ENCODE measurements at regions not wholly inside any gene's neighbourhood (a gene's known extent, or its start where the extent isn't known, plus 50 kb on each side); places are given as distances from the start of the nearest gene placed in this dataset.

DNA sequence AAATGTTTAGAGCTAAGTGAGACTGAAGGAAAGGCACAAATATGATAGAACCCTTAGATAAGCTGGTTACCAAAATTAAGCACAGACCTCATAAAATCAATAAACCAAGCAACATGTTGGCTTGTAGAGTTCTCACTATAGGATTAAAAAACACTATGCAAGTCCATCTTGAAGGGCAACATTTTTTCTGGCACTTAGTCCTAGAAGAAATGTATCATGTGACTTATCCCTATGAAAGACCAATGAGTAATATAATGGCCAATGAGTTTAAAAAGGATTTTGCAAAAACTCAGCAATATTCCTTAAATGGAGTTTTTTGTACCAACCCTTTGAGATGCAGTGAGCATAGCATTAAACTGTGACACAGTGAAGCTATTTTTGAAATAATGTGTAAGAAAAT, 216.3 kb upstream of the ADRA1B start:
- no peak overlapping the region for H3K4me3 ChIP-seq (ENCODE audit: low read length)
- H3K4me1 ChIP-seq (ENCODE audit: insufficient read depth, low read length), result no peaks in the 10 kb centered on the region; the same call in 1 of the 2 replicates
- H3K9ac ChIP-seq (ENCODE audit: low read depth, low read length), result no peak overlapping the region
- no peaks in the 10 kb centered on the region for H3K27me3 ChIP-seq (ENCODE audit: insufficient read depth, low read length)
- H3K9me3 ChIP-seq (ENCODE audit: insufficient read depth, low read depth, low read length), result no peaks in the 10 kb centered on the region
- H3K36me3 ChIP-seq (ENCODE audit: insufficient read depth, low read length), result no peaks in the 10 kb centered on the region
- no peak overlapping the region for H3K27ac ChIP-seq (ENCODE audit: low read depth, low read length)

- H3K9me3 ChIP-seq (ENCODE audit: insufficient read depth, low read depth, low read length), result no peaks in the 10 kb centered on the region
- H3K27me3 ChIP-seq (ENCODE audit: insufficient read depth, low read length), result no peaks in the 10 kb centered on the region
- no peaks in the 10 kb centered on the region for H3K36me3 ChIP-seq (ENCODE audit: insufficient read depth, low read length)
- H3K4me3 ChIP-seq (ENCODE audit: low read length), result no peak overlapping the region
- H3K27ac ChIP-seq (ENCODE audit: low read depth, low read length), result no peak overlapping the region
- H3K4me1 ChIP-seq (ENCODE audit: insufficient read depth, low read length), result no peaks in the 10 kb centered on the region; the same call in 1 of the 2 replicates
- 84% methylated on average over 4 of the region's 4 CpGs for WGBS
- no peak overlapping the region for H3K9ac ChIP-seq (ENCODE audit: low read depth, low read length)
Observed at GRCh38 chr5:159702301-159702700, 214.0 kb upstream of the ADRA1B start.

DNA sequence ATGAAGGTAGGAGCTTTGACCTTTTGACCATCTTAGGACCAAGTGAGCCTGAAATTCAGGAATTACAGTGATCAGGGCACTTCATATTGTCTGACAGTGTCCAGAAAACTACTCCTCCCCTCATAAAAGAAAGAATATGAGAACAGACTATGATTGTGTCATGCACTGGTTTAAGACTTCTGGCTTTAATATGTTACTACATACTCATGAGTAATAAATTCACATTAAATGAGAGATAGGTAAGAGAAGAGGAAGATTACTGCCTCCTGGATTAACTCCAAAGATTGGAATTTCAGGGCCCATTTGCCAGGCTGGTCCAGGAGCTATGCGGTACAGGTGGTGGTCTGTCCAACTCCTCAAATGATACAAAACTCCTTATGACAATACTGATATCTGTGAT, 213.5 kb upstream of the ADRA1B start:
- Histone ChIP-seq H3K27me3 (ENCODE audit: insufficient read depth, low read length) (no peaks in the 10 kb centered on the region), H3K4me1 (ENCODE audit: insufficient read depth, low read length) (no peaks in the 10 kb centered on the region; the same call in 1 of the 2 replicates), H3K27ac (ENCODE audit: low read depth, low read length) (no peak overlapping the region), H3K4me3 (ENCODE audit: low read length) (no peak overlapping the region), H3K9me3 (ENCODE audit: insufficient read depth, low read depth, low read length) (peaks cover 4% of the 10 kb centered on the region), H3K9ac (ENCODE audit: low read depth, low read length) (no peak overlapping the region), H3K36me3 (ENCODE audit: insufficient read depth, low read length) (no peaks in the 10 kb centered on the region)
- 100% methylated on average over 1 of the region's 1 CpG for WGBS

DNA sequence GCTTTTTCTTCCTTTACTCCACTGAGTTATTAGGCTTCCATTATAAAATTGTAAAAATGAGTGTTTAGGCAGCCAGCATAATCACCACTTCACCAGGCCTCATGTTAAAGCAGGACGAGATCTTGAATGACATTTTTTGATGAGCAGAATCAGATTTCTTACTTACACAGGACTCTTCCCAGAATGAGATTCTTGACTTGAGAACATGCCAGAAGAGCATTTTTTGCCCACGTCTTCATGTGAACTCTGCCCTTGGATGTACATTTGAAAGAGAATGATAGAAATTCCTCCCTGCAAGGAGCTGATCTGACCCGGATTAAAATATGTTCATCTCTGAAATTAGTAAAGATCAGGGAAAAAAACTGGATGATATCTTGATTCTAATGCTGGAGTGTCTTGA, 212.1 kb upstream of the ADRA1B start:
- no peaks in the 10 kb centered on the region for H3K27me3 ChIP-seq (ENCODE audit: insufficient read depth, low read length)
- no peaks in the 10 kb centered on the region for H3K4me1 ChIP-seq (ENCODE audit: insufficient read depth, low read length)
- 90% methylated on average over 3 of the region's 3 CpGs for WGBS
- H3K9me3 ChIP-seq (ENCODE audit: insufficient read depth, low read depth, low read length), result peaks cover 17% of the 10 kb centered on the region
- H3K27ac ChIP-seq (ENCODE audit: low read depth, low read length), result no peak overlapping the region
- no peak overlapping the region for H3K4me3 ChIP-seq (ENCODE audit: low read length)
- H3K9ac ChIP-seq (ENCODE audit: low read depth, low read length), result no peak overlapping the region
- no peaks in the 10 kb centered on the region for H3K36me3 ChIP-seq (ENCODE audit: insufficient read depth, low read length)

DNA sequence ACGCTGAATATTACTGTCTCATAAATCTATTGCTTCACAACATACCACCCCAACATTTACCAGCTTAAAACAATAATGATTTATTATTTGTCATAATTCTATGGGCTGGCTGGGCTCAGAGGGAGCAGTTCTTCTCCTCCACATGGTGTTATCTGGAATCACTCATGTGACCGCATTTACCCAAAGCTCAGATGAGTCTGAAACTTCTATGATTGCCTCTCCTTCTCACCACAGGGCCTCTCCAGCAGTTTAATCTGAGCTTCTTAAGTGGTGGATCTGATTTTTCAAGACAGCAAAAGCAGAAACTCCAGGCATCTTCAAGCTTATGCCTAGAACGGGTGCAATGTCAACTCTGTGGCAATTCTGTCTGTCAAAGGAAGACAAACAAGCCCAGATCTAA, 210.3 kb upstream of the ADRA1B start:
- no peaks in the 10 kb centered on the region for H3K36me3 ChIP-seq (ENCODE audit: insufficient read depth, low read length)
- H3K27ac ChIP-seq (ENCODE audit: low read depth, low read length), result no peak overlapping the region
- no peak overlapping the region for H3K9ac ChIP-seq (ENCODE audit: low read depth, low read length)
- H3K4me1 ChIP-seq (ENCODE audit: insufficient read depth, low read length), result no peaks in the 10 kb centered on the region
- 94% methylated on average over 3 of the region's 3 CpGs for WGBS
- H3K9me3 ChIP-seq (ENCODE audit: insufficient read depth, low read depth, low read length), result peaks cover 20% of the 10 kb centered on the region
- H3K27me3 ChIP-seq (ENCODE audit: insufficient read depth, low read length), result no peaks in the 10 kb centered on the region
- H3K4me3 ChIP-seq (ENCODE audit: low read length), result no peak overlapping the region

DNA sequence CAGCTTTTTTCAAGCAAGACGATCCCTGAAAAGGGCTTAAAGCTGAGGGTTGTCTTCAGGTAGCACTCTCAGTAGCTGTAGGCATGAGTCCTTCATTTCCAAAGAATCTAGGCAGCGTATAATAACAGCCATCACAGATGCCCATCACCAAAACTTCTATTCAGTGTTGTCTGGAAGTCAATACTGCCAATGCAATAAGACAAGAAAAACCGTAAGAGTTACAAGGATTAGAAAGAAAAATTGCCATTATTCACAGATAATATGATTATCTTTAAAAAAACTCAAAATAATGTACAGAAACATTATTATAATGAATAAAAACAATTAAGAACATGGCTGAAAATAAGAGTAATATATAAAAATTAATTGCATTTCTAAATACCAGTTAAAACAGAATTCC, 208.2 kb upstream of the ADRA1B start:
- Histone ChIP-seq H3K9ac (ENCODE audit: low read depth, low read length) (no peak overlapping the region), H3K4me1 (ENCODE audit: insufficient read depth, low read length) (no peaks in the 10 kb centered on the region), H3K27ac (ENCODE audit: low read depth, low read length) (no peak overlapping the region), H3K36me3 (ENCODE audit: insufficient read depth, low read length) (no peaks in the 10 kb centered on the region), H3K4me3 (ENCODE audit: low read length) (no peak overlapping the region), H3K9me3 (ENCODE audit: insufficient read depth, low read depth, low read length) (peaks cover 20% of the 10 kb centered on the region), H3K27me3 (ENCODE audit: insufficient read depth, low read length) (no peaks in the 10 kb centered on the region)
- 91% methylated on average over 2 of the region's 3 CpGs for WGBS

DNA sequence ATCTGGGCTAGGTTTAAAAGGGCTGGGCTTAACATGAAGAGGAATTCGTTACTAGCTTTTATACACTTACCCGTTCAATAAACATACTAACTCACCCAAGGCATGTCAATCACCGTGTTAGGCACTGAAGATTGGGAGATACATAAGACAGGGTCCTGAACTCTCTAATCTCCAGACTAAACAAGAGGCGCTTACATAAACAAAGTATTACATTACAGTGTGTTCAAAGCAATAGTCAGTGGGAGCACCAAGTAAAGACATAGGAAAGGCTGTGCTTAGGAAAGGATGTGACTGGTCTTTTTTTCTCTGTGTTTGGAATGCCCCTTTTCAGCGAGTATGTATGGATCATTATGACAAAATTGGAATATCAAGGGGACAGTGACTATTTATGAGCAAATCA, 203.6 kb upstream of the ADRA1B start:
- H3K4me1 ChIP-seq (ENCODE audit: insufficient read depth, low read length), result no peaks in the 10 kb centered on the region
- 77% methylated on average over 5 of the region's 5 CpGs for WGBS
- no peak overlapping the region for H3K27ac ChIP-seq (ENCODE audit: low read depth, low read length)
- no peak overlapping the region for H3K4me3 ChIP-seq (ENCODE audit: low read length)
- H3K9ac ChIP-seq (ENCODE audit: low read depth, low read length), result no peak overlapping the region
- H3K27me3 ChIP-seq (ENCODE audit: insufficient read depth, low read length), result no peaks in the 10 kb centered on the region
- H3K9me3 ChIP-seq (ENCODE audit: insufficient read depth, low read depth, low read length), result peaks cover 17% of the 10 kb centered on the region
- H3K36me3 ChIP-seq (ENCODE audit: insufficient read depth, low read length), result no peaks in the 10 kb centered on the region

GRCh38 chr5:159713254-159713653, 203.0 kb upstream of the ADRA1B start:
- no peak overlapping the region for H3K27ac ChIP-seq (ENCODE audit: low read depth, low read length)
- no peak overlapping the region for H3K4me3 ChIP-seq (ENCODE audit: low read length)
- no peaks in the 10 kb centered on the region for H3K36me3 ChIP-seq (ENCODE audit: insufficient read depth, low read length)
- no peaks in the 10 kb centered on the region for H3K27me3 ChIP-seq (ENCODE audit: insufficient read depth, low read length)
- no peaks in the 10 kb centered on the region for H3K4me1 ChIP-seq (ENCODE audit: insufficient read depth, low read length)
- H3K9me3 ChIP-seq (ENCODE audit: insufficient read depth, low read depth, low read length), result peaks cover 12% of the 10 kb centered on the region; the same call in 1 of the 2 replicates
- H3K9ac ChIP-seq (ENCODE audit: low read depth, low read length), result no peak overlapping the region

GRCh38 chr5:159713773-159714172, 202.5 kb upstream of the ADRA1B start:
- Histone ChIP-seq H3K4me3 (ENCODE audit: low read length) (no peak overlapping the region), H3K36me3 (ENCODE audit: insufficient read depth, low read length) (no peaks in the 10 kb centered on the region), H3K27me3 (ENCODE audit: insufficient read depth, low read length) (no peaks in the 10 kb centered on the region), H3K27ac (ENCODE audit: low read depth, low read length) (no peak overlapping the region), H3K9me3 (ENCODE audit: insufficient read depth, low read depth, low read length) (peaks cover 6% of the 10 kb centered on the region; the same call in 1 of the 2 replicates), H3K4me1 (ENCODE audit: insufficient read depth, low read length) (no peaks in the 10 kb centered on the region), H3K9ac (ENCODE audit: low read depth, low read length) (no peak overlapping the region)
- 90% methylated on average over 1 of the region's 2 CpGs for WGBS

DNA sequence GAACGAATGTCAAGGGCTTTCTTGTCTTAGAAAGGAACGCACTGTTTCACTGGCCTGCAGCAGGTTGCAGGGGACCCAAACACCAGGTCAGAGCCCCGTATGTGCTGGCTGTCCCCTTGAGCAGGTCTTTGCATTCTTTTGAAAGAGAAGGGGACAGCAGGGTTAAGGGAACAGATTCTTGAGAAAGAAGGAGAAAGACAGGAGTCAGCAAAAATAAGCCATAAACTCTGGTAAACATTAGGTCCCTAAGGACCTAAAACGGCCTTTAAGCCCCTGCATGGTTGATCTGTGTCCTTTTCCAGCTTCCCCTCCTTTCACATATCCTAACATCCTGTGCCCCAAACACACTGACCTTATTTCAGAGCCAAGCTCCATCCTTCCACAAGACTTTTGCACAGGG, 190.8 kb upstream of the ADRA1B start:
- Histone ChIP-seq H3K27ac (ENCODE audit: low read depth, low read length) (no peak overlapping the region), H3K36me3 (ENCODE audit: insufficient read depth, low read length) (no peaks in the 10 kb centered on the region), H3K9ac (ENCODE audit: low read depth, low read length) (no peak overlapping the region), H3K4me3 (ENCODE audit: low read length) (no peak overlapping the region), H3K4me1 (ENCODE audit: insufficient read depth, low read length) (no peaks in the 10 kb centered on the region), H3K27me3 (ENCODE audit: insufficient read depth, low read length) (no peaks in the 10 kb centered on the region), H3K9me3 (ENCODE audit: insufficient read depth, low read depth, low read length) (no peaks in the 10 kb centered on the region)
- 84% methylated on average over 4 of the region's 4 CpGs for WGBS

GRCh38 chr5:159727167-159727566, 189.1 kb upstream of the ADRA1B start:
- Histone ChIP-seq H3K4me1 (ENCODE audit: insufficient read depth, low read length) (no peaks in the 10 kb centered on the region), H3K4me3 (ENCODE audit: low read length) (no peak overlapping the region), H3K9me3 (ENCODE audit: insufficient read depth, low read depth, low read length) (no peaks in the 10 kb centered on the region), H3K27me3 (ENCODE audit: insufficient read depth, low read length) (no peaks in the 10 kb centered on the region), H3K27ac (ENCODE audit: low read depth, low read length) (no peak overlapping the region), H3K9ac (ENCODE audit: low read depth, low read length) (no peak overlapping the region), H3K36me3 (ENCODE audit: insufficient read depth, low read length) (no peaks in the 10 kb centered on the region)
- 83% methylated on average over 1 of the region's 1 CpG for WGBS

GRCh38 chr5:159730285-159730684, 186.0 kb upstream of the ADRA1B start:
- no peak overlapping the region for H3K27ac ChIP-seq (ENCODE audit: low read depth, low read length)
- H3K4me1 ChIP-seq (ENCODE audit: insufficient read depth, low read length), result no peaks in the 10 kb centered on the region
- H3K36me3 ChIP-seq (ENCODE audit: insufficient read depth, low read length), result no peaks in the 10 kb centered on the region
- no peaks in the 10 kb centered on the region for H3K27me3 ChIP-seq (ENCODE audit: insufficient read depth, low read length)
- 91% methylated on average over 1 of the region's 1 CpG for WGBS
- no peak overlapping the region for H3K4me3 ChIP-seq (ENCODE audit: low read length)
- H3K9me3 ChIP-seq (ENCODE audit: insufficient read depth, low read depth, low read length), result no peaks in the 10 kb centered on the region
- H3K9ac ChIP-seq (ENCODE audit: low read depth, low read length), result no peak overlapping the region
